A673 (cell line): ENCODE measurements at regions not wholly inside any gene's neighbourhood (a gene's known extent, or its start where the extent isn't known, plus 50 kb on each side); places are given as distances from the start of the nearest gene placed in this dataset.

Experiments used
- EZH2 ChIP-seq: fragments of 200-600 bp; sonication (generic); IDR thresholded peaks from 2 replicates; pipeline ENCODE4 v1.6.1; 2017; ENCODE audit warnings: borderline replicate concordance, low read depth, mild to moderate bottlenecking, mixed read lengths, antibody characterized with exemption, low read length; ENCODE audit not compliant: poor library complexity, severe bottlenecking
- TF ChIP-seq, protein P1 (sequence below): fragments of 300-800, 200-600 bp; sonication (generic); conservative IDR thresholded peaks from 2 replicates; pipeline ENCODE4 v1.5.1; 2017; ENCODE audit warnings: low read depth, mild to moderate bottlenecking, antibody characterized with exemption, low read length, moderate library complexity, mixed read lengths

GRCh38 chr12:61757831-61758505 is 502.2 kb upstream of the USP15 start:
- TF ChIP-seq, protein P1, sequence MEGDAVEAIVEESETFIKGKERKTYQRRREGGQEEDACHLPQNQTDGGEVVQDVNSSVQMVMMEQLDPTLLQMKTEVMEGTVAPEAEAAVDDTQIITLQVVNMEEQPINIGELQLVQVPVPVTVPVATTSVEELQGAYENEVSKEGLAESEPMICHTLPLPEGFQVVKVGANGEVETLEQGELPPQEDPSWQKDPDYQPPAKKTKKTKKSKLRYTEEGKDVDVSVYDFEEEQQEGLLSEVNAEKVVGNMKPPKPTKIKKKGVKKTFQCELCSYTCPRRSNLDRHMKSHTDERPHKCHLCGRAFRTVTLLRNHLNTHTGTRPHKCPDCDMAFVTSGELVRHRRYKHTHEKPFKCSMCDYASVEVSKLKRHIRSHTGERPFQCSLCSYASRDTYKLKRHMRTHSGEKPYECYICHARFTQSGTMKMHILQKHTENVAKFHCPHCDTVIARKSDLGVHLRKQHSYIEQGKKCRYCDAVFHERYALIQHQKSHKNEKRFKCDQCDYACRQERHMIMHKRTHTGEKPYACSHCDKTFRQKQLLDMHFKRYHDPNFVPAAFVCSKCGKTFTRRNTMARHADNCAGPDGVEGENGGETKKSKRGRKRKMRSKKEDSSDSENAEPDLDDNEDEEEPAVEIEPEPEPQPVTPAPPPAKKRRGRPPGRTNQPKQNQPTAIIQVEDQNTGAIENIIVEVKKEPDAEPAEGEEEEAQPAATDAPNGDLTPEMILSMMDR, result no peak
- TF ChIP-seq EZH2, result no peak
